ENCODE measurements at regions not wholly inside any gene's neighbourhood (a gene's known extent, or its start where the extent isn't known, plus 50 kb on each side); places are given as distances from the start of the nearest gene placed in this dataset.
"Not testable (repeated sequence)": the region's sequence is repeated elsewhere in the genome, so short reads cannot be mapped to it uniquely, and the experiment has no call there.

DNA sequence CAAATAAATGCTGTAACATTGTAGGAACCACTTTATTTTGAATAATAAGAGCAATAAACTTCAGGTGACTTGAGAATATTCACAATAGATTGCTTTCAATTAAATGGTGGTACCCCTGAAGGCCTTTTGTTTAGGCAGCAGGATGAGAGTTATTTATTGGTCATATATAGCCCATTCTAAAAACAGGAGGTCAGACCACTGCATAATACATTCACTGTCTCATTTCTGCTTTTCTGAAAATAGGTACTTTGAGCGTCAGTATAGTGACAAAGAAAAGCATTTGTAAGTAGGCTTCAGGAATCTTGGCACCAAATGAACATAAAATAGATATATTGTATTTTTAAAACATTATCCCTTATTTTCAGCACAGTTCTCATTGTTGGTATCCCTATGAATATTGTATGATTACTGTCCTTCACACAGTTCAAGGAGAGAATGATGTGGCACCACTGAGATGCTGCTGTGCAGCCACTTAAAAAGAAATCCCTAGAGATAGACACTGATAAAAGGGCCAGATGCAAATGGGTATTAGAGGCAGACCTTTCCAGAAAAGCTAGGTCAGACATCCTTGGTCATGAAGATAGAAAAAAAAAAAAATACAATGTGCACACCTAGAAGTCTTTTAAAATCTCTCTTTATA is 381.8 kb upstream of the ST8SIA4 start:
- no peak overlapping the region for H3K4me3 ChIP-seq (ENCODE audit: control insufficient read depth, low read depth, low read length)
- DNase-seq (ENCODE audit: low read depth): no peak
- no peak for TF ChIP-seq CTCF (conservative IDR thresholded peaks at IDR 0.05; ENCODE audit: control insufficient read depth, insufficient read depth, low read depth, low read length)

DNA sequence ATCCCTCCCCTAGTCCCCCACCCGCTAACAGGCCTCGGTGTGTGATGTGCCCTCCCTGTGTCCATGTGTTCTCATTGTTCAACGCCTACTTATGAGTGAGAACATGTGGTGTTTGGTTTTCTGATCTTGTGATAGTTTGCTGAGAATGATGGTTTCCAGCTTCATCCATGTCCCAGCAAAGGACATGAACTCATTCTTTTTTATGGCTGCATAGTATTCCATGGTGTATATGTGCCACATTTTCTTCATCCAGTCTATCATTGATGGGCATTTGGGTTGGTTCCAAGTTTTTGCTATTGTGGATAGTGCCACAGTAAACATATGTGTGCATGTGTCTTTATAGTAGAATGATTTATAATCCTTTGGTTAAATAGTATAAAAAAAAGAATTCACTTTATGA is 380.9 kb upstream of the ST8SIA4 start:
- not testable (repeated sequence) for H3K4me3 ChIP-seq (ENCODE audit: control insufficient read depth, low read depth, low read length); DNase-seq (ENCODE audit: low read depth)

GRCh38 chr5:101278917-101279316 is 375.8 kb upstream of the ST8SIA4 start:
- TF ChIP-seq CTCF (conservative IDR thresholded peaks at IDR 0.05; ENCODE audit: control insufficient read depth, insufficient read depth, low read depth, low read length): no peak
- DNase-seq (ENCODE audit: low read depth): peak; percentile 4
- no peak overlapping the region for H3K4me3 ChIP-seq (ENCODE audit: control insufficient read depth, low read depth, low read length)

GRCh38 chr5:101278011-101278687 is 375.1 kb upstream of the ST8SIA4 start:
- no peak for TF ChIP-seq CTCF (conservative IDR thresholded peaks at IDR 0.05; ENCODE audit: control insufficient read depth, insufficient read depth, low read depth, low read length)
- DNase-seq (ENCODE audit: low read depth): peak; percentile 54
- H3K4me3 ChIP-seq (ENCODE audit: control insufficient read depth, low read depth, low read length): no peak overlapping the region

DNA sequence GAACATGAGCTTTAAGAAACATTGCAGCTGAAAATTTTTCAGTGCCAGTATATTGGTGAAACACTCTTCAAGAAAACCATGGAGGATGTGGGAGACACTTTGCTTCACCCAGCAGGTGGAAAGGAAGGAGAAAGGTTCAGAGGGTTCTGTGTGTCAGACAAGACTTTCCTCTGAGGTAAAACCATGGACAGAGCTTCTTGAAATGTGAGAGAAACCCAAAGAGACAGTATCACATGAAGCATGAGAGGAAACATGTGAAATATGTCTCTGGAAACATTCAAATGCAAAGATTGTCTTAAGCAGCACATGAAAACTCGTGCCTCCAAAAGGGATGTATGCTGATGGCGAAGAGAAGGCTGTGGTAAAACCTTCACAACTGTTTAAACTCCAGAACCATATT is 368.9 kb upstream of the ST8SIA4 start:
- H3K4me3 ChIP-seq (ENCODE audit: control insufficient read depth, low read depth, low read length): no peak overlapping the region
- no peak for TF ChIP-seq CTCF (conservative IDR thresholded peaks at IDR 0.05; ENCODE audit: control insufficient read depth, insufficient read depth, low read depth, low read length)
- no peak for DNase-seq (ENCODE audit: low read depth)

- DNase-seq (ENCODE audit: low read depth): no peak
- H3K4me3 ChIP-seq (ENCODE audit: control insufficient read depth, low read depth, low read length): no peak overlapping the region
- no peak for TF ChIP-seq CTCF (conservative IDR thresholded peaks at IDR 0.05; ENCODE audit: control insufficient read depth, insufficient read depth, low read depth, low read length)
Measured at GRCh38 chr5:101271416-101271815, 368.3 kb upstream of the ST8SIA4 start.

DNA sequence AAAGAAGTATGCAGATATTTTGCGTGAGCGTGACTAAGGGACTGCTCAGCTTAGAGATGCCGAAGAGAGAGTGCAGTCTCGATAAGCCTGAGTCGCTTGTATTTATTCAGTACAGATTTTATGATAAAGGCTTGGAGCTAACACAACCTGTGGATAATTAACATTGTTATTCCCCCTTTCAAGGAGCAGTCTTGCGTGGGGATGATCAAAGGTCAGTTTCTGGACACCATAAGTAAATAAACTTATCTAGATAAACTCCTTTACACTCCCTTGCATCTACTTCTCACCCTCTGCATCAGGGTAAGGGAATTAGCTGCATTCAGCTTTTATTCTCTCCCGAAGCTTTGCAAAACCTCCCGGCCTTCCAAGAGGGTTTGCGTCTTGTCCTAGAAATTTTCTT is 357.8 kb upstream of the ST8SIA4 start:
- no peak for TF ChIP-seq CTCF (conservative IDR thresholded peaks at IDR 0.05; ENCODE audit: control insufficient read depth, insufficient read depth, low read depth, low read length)
- H3K4me3 ChIP-seq (ENCODE audit: control insufficient read depth, low read depth, low read length): no peak overlapping the region
- DNase-seq (ENCODE audit: low read depth): no peak

Measured in fibroblast of mammary gland (primary cell).